Suprapubic skin (tissue), 4 donors: ENCODE measurements at regions not wholly inside any gene's neighbourhood (a gene's known extent, or its start where the extent isn't known, plus 50 kb on each side); places are given as distances from the start of the nearest gene placed in this dataset.

Experiments
- POLR2A ChIP-seq, 2 donors: fragments of 450-650 bp; IDR thresholded peaks; one replicate each; pipeline ENCODE4 v1.6.1; 2017; ENCODE audit warnings: antibody characterized with exemption in 2 of 2, mild to moderate bottlenecking in 2 of 2, moderate library complexity in 2 of 2
- POLR2AphosphoS5 ChIP-seq, 3 donors: sonication (generic); formaldehyde crosslinking; IDR thresholded peaks; one replicate each; pipeline ENCODE4 v1.6.1; 2017; ENCODE audit warnings: antibody characterized with exemption in 3 of 3
- TF ChIP-seq, protein P1 (sequence below), 2 donors: fragments of 200-600 bp in 1 of 2; fragments of 450-650 bp in 1 of 2; sonication (generic) in 1 of 2; IDR thresholded peaks; one replicate each; pipeline ENCODE4 v1.5.1; 2016 to 2019; ENCODE audit warnings: antibody characterized with exemption in 2 of 2, mild to moderate bottlenecking in 1 of 2, moderate library complexity in 1 of 2

DNA sequence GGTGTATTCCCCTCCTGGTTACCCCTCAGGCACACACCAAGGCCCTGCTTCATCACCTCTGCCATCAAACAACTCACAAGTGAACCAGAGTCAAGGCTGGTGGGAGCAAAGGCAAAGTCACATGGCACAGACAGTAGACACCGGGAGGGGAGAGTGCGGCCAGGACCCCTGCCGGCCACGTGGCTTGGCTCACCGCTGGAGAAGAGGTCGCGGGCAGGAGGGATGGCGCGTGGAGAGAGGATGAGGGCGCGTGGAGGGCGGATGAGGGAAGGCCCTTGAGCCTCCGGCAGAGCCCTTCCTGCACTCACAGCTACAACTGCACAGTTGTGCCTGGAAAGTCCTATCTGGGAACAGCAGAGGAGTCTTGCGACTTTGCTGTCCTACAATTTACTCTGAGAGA is 104.2 kb upstream of the ADRA2C start:
- TF ChIP-seq POLR2A (IDR thresholded peaks at IDR 0.05), result no peak
- TF ChIP-seq, protein P1, sequence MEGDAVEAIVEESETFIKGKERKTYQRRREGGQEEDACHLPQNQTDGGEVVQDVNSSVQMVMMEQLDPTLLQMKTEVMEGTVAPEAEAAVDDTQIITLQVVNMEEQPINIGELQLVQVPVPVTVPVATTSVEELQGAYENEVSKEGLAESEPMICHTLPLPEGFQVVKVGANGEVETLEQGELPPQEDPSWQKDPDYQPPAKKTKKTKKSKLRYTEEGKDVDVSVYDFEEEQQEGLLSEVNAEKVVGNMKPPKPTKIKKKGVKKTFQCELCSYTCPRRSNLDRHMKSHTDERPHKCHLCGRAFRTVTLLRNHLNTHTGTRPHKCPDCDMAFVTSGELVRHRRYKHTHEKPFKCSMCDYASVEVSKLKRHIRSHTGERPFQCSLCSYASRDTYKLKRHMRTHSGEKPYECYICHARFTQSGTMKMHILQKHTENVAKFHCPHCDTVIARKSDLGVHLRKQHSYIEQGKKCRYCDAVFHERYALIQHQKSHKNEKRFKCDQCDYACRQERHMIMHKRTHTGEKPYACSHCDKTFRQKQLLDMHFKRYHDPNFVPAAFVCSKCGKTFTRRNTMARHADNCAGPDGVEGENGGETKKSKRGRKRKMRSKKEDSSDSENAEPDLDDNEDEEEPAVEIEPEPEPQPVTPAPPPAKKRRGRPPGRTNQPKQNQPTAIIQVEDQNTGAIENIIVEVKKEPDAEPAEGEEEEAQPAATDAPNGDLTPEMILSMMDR (IDR thresholded peaks at IDR 0.05), result no peak
- no peak for TF ChIP-seq POLR2AphosphoS5 (IDR thresholded peaks at IDR 0.05)
